ENCODE measurements at regions not wholly inside any gene's neighbourhood (a gene's known extent, or its start where the extent isn't known, plus 50 kb on each side); places are given as distances from the start of the nearest gene placed in this dataset.

- TF ChIP-seq CTCF (IDR thresholded peaks at IDR 0.05; ENCODE audit: insufficient read depth, low read length) (no peak), GABPA (IDR thresholded peaks at IDR 0.05; ENCODE audit: low read depth) (no peak), SPI1 (IDR thresholded peaks at IDR 0.05; ENCODE audit: borderline replicate concordance, low read depth) (no peak)
Observed at GRCh38 chr1:199701726-199702125, 325.8 kb upstream of the NR5A2 start.

Data from HL-60 (cell line).